ENCODE measurements at regions not wholly inside any gene's neighbourhood (a gene's known extent, or its start where the extent isn't known, plus 50 kb on each side); places are given as distances from the start of the nearest gene placed in this dataset.

- no peaks in the 10 kb centered on the region for H3K9me3 ChIP-seq (replicated peaks; ENCODE audit: control insufficient read depth, insufficient read depth, low read length)
- FAIRE-seq (no peak), DNase-seq (ENCODE audit: low read depth, low spot score) (no peak), ATAC-seq (no peak)
- no TSS peak for BruUV-seq (replicated peaks)
- no peaks in the 10 kb centered on the region for H3K27me3 ChIP-seq (replicated peaks in 1 of 2; ENCODE audit: control insufficient read depth in 2 of 2, insufficient read depth in 2 of 2, low read length in 1 of 2)
- POLR2A ChIA-PET, result no interaction called here
- no peaks in the 10 kb centered on the region for H3K4me1 ChIP-seq (ENCODE audit: control insufficient read depth, insufficient read depth, low read length)
- H4K20me1 ChIP-seq (ENCODE audit: control insufficient read depth, insufficient read depth), result no peaks in the 10 kb centered on the region
- SMC1A ChIA-PET (ENCODE audit: uncharacterized antibody, unreplicated experiment), result interaction anchor here (1.1 kb wide), 2 partner anchors 12 to 24 kb away, joined by 3 to 5 read pairs; no protein-coding TSS in a partner anchor
- no peaks in the 10 kb centered on the region for H3K79me2 ChIP-seq (ENCODE audit: control insufficient read depth, insufficient read depth, low read length)
- in situ Hi-C loops (cut with MboI), result no loop called here
- no peaks in the 10 kb centered on the region for H3K36me3 ChIP-seq (ENCODE audit: control insufficient read depth in 2 of 2, insufficient read depth in 2 of 2, low read length in 1 of 2)
- no peak overlapping the region for H3K4me3 ChIP-seq
- intact Hi-C loops (cut with micrococcal nuclease; ENCODE audit: unreplicated experiment), result no loop called here
- no peak overlapping the region for H3K4me2 ChIP-seq (ENCODE audit: control insufficient read depth, insufficient read depth)
- no peak overlapping the region for H3K27ac ChIP-seq (ENCODE audit: control insufficient read depth, insufficient read depth)
- TF ChIP-seq CHD2 (IDR thresholded peaks at IDR 0.05; ENCODE audit: borderline replicate concordance, low read depth, low read length) (no peak), ZNF622 (IDR thresholded peaks at IDR 0.05) (no peak), RELA (IDR thresholded peaks at IDR 0.05; ENCODE audit: borderline replicate concordance, partially characterized antibody) (no peak), KLF5 (IDR thresholded peaks at IDR 0.05; ENCODE audit: partially characterized antibody) (no peak)
- TF ChIP-seq, protein P1, sequence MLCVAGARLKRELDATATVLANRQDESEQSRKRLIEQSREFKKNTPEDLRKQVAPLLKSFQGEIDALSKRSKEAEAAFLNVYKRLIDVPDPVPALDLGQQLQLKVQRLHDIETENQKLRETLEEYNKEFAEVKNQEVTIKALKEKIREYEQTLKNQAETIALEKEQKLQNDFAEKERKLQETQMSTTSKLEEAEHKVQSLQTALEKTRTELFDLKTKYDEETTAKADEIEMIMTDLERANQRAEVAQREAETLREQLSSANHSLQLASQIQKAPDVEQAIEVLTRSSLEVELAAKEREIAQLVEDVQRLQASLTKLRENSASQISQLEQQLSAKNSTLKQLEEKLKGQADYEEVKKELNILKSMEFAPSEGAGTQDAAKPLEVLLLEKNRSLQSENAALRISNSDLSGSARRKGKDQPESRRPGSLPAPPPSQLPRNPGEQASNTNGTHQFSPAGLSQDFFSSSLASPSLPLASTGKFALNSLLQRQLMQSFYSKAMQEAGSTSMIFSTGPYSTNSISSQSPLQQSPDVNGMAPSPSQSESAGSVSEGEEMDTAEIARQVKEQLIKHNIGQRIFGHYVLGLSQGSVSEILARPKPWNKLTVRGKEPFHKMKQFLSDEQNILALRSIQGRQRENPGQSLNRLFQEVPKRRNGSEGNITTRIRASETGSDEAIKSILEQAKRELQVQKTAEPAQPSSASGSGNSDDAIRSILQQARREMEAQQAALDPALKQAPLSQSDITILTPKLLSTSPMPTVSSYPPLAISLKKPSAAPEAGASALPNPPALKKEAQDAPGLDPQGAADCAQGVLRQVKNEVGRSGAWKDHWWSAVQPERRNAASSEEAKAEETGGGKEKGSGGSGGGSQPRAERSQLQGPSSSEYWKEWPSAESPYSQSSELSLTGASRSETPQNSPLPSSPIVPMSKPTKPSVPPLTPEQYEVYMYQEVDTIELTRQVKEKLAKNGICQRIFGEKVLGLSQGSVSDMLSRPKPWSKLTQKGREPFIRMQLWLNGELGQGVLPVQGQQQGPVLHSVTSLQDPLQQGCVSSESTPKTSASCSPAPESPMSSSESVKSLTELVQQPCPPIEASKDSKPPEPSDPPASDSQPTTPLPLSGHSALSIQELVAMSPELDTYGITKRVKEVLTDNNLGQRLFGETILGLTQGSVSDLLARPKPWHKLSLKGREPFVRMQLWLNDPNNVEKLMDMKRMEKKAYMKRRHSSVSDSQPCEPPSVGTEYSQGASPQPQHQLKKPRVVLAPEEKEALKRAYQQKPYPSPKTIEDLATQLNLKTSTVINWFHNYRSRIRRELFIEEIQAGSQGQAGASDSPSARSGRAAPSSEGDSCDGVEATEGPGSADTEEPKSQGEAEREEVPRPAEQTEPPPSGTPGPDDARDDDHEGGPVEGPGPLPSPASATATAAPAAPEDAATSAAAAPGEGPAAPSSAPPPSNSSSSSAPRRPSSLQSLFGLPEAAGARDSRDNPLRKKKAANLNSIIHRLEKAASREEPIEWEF (IDR thresholded peaks at IDR 0.05; ENCODE audit: insufficient replicate concordance, low read depth, low read length), result no peak
- CTCF ChIA-PET, result interaction anchor here (0.6 to 1.1 kb wide), 2 partner anchors 18 to 517 kb away, joined by 3 read pairs; no protein-coding TSS in a partner anchor
- RAD21 ChIA-PET (ENCODE audit: unreplicated experiment), result no interaction called here
- no peak overlapping the region for H2AFZ ChIP-seq (ENCODE audit: control insufficient read depth, low read depth, low read length)
- H3K9ac ChIP-seq (ENCODE audit: control insufficient read depth, insufficient read depth, low read length), result no peak overlapping the region
Observed at GRCh38 chr2:83233326-83233725, 1225.8 kb downstream of the SUCLG1 start.
